NCI-H226 (cell line): ENCODE measurements at regions not wholly inside any gene's neighbourhood (a gene's known extent, or its start where the extent isn't known, plus 50 kb on each side); places are given as distances from the start of the nearest gene placed in this dataset.

Experiments
- DNase-seq: peaks from one replicate; pipeline ENCODE4 v3.0.0-alpha.2; 2015

- no peak for DNase-seq
Observed at GRCh38 chr1:221638595-221638994, 103.3 kb downstream of the DUSP10 start.

GRCh38 chr1:221641811-221642210 lies 100.1 kb downstream of the DUSP10 start:
- DNase-seq: no peak

- DNase-seq: no peak
Observed at GRCh38 chr1:221643404-221644144, 98.3 kb downstream of the DUSP10 start.

- DNase-seq: no peak
Observed at GRCh38 chr1:221644145-221644448, 97.8 kb downstream of the DUSP10 start.

- no peak for DNase-seq
Observed at GRCh38 chr1:221644663-221645258, 97.1 kb downstream of the DUSP10 start.

GRCh38 chr1:221648201-221648600 lies 93.7 kb downstream of the DUSP10 start:
- DNase-seq: no peak
